Peyer's patch (tissue), 4 donors: ENCODE measurements at regions not wholly inside any gene's neighbourhood (a gene's known extent, or its start where the extent isn't known, plus 50 kb on each side); places are given as distances from the start of the nearest gene placed in this dataset.

ENCODE experiments used
- POLR2A ChIP-seq, 2 donors: fragments of 450-650 bp; IDR thresholded peaks; one replicate each; pipeline ENCODE4 v1.5.1; 2017; ENCODE audit warnings: antibody characterized with exemption in 2 of 2, mild to moderate bottlenecking in 2 of 2, moderate library complexity in 2 of 2
- TF ChIP-seq, protein P1 (sequence below), 6 experiments: fragments of 450-650 bp in 4 of 6; fragments of 200-600 bp in 2 of 6; sonication (generic) in 1 of 6; IDR thresholded peaks; one replicate each; pipeline ENCODE4 v1.5.1; 2017 to 2019; ENCODE audit warnings: antibody characterized with exemption in 6 of 6, mild to moderate bottlenecking in 3 of 6, moderate library complexity in 1 of 6

DNA sequence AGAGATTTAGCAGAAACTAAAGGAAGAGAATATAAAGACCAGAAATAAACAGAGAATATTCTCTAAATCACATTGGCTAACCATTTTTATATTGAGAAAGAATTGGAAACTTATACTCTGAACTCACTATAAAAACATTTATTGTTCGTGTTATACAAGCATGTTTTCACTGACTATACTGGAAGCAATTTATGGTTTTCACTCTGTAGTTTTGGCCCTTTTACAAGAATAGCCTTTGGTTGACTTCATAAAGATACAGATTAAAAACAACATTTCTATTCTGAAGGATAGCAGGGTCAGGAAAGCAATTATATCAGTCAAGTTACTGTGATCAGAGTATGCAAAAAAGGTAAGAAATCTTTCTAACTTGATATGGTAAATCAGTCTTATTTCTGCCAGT is 965.7 kb upstream of the FAT3 start:
- TF ChIP-seq, protein P1, sequence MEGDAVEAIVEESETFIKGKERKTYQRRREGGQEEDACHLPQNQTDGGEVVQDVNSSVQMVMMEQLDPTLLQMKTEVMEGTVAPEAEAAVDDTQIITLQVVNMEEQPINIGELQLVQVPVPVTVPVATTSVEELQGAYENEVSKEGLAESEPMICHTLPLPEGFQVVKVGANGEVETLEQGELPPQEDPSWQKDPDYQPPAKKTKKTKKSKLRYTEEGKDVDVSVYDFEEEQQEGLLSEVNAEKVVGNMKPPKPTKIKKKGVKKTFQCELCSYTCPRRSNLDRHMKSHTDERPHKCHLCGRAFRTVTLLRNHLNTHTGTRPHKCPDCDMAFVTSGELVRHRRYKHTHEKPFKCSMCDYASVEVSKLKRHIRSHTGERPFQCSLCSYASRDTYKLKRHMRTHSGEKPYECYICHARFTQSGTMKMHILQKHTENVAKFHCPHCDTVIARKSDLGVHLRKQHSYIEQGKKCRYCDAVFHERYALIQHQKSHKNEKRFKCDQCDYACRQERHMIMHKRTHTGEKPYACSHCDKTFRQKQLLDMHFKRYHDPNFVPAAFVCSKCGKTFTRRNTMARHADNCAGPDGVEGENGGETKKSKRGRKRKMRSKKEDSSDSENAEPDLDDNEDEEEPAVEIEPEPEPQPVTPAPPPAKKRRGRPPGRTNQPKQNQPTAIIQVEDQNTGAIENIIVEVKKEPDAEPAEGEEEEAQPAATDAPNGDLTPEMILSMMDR (IDR thresholded peaks at IDR 0.05), result no peak
- TF ChIP-seq POLR2A (IDR thresholded peaks at IDR 0.05), result no peak
